A549 (cell line): ENCODE measurements at regions not wholly inside any gene's neighbourhood (a gene's known extent, or its start where the extent isn't known, plus 50 kb on each side); places are given as distances from the start of the nearest gene placed in this dataset.

Experiments used
- ATAC-seq, 2 experiments: fragments of 200-7000 bp in 1 of 2; fragments of >200 bp in 1 of 2; cut with Nextera tagmentation in 1 of 2; cut with Tn5 transposase in 1 of 2; 3 replicates each; pipeline versions ENCODE4 v1.8.0 to v1.9.1; 2018 to 2020; ENCODE audit warnings: mild to moderate bottlenecking in 1 of 2, moderate library complexity in 1 of 2
- CTCF ChIA-PET: fragments of 300-600 bp; sonication (Branson Sonifier 250); formaldehyde crosslinking; extraction: SDS; loops from one replicate; lab custom pipeline; 2021; ENCODE audit warnings: antibody characterized with exemption, inconsistent platforms; lab: Yijun Ruan, JAX
- POLR2A ChIA-PET: fragments of 350-600 bp; formaldehyde crosslinking; extraction: SDS; loops from one replicate; lab custom pipeline; 2021; ENCODE audit warnings: antibody characterized with exemption, inconsistent platforms; lab: Yijun Ruan, JAX
- DNase-seq, 2 experiments: peaks; one replicate each; pipeline versions ENCODE4 v3.0.0 to v3.0.0-alpha.2; 2011 to 2016; ENCODE audit warnings: low read depth in 1 of 2, low spot score in 1 of 2
- FAIRE-seq: peaks from 2 replicates; lab custom pipeline; 2011; peaks lifted over from hg19 to GRCh38; lab: Jason Lieb, UNC
- H3K27ac ChIP-seq, 2 experiments: fragments of >200 bp; sonication (Bioruptor Twin); formaldehyde crosslinking; 3 replicates each; pipeline ENCODE4 v1.5.1; 2016 to 2017
- H3K4me1 ChIP-seq: fragments of >200 bp; sonication (Bioruptor Twin); formaldehyde crosslinking; 3 replicates; pipeline ENCODE4 v1.6.1; 2016
- H3K4me2 ChIP-seq: fragments of >200 bp; sonication (Bioruptor Twin); formaldehyde crosslinking; 3 replicates; pipeline ENCODE4 v1.6.1; 2016
- H3K4me3 ChIP-seq: fragments of >200 bp; sonication (Bioruptor Twin); formaldehyde crosslinking; 3 replicates; pipeline ENCODE4 v1.5.1; 2016
- H3K9me3 ChIP-seq: fragments of >200 bp; sonication (Bioruptor Twin); formaldehyde crosslinking; 3 replicates; pipeline ENCODE4 v1.6.1; 2016
- CBX8 ChIP-seq: fragments of 200-600 bp; sonication (generic); IDR thresholded peaks from 2 replicates; pipeline ENCODE4 v1.6.1; 2016
- CHD2 ChIP-seq: fragments of 150-350 bp; IDR thresholded peaks from 2 replicates; pipeline ENCODE4 v1.6.1; 2014; ENCODE audit warnings: low read length; ENCODE audit not compliant: partially characterized antibody
- EHF ChIP-seq: fragments of 250-450 bp; sonication (Bioruptor Pico); IDR thresholded peaks from 2 replicates; pipeline ENCODE4 v1.5.0; 2020; ENCODE audit warnings: mild to moderate bottlenecking
- ESRRA ChIP-seq: fragments of 150-350 bp; IDR thresholded peaks from 2 replicates; pipeline ENCODE4 v1.6.1; 2014; ENCODE audit warnings: mild to moderate bottlenecking, low read length, borderline replicate concordance
- GATA3 ChIP-seq: IDR thresholded peaks from 2 replicates; pipeline ENCODE4 v1.6.1; 2012; ENCODE audit warnings: borderline replicate concordance
- HOXA7 ChIP-seq: fragments of 250-450 bp; sonication (Bioruptor Pico); IDR thresholded peaks from 2 replicates; pipeline ENCODE4 v1.5.0; 2020; ENCODE audit warnings: mild to moderate bottlenecking, moderate library complexity
- HOXB13 ChIP-seq: fragments of 250-450 bp; sonication (Bioruptor Pico); IDR thresholded peaks from 2 replicates; pipeline ENCODE4 v1.5.0; 2020; ENCODE audit warnings: low read depth, mild to moderate bottlenecking, moderate library complexity
- HOXB5 ChIP-seq: fragments of 250-450 bp; sonication (Bioruptor Pico); IDR thresholded peaks from 2 replicates; pipeline ENCODE4 v1.5.0; 2020; ENCODE audit warnings: mild to moderate bottlenecking, moderate library complexity
- KDM1A ChIP-seq: fragments of 200-600 bp; sonication (generic); IDR thresholded peaks from 2 replicates; pipeline ENCODE4 v1.6.1; 2016; ENCODE audit warnings: low read depth, mild to moderate bottlenecking
- KDM5A ChIP-seq: fragments of 200-600 bp; sonication (generic); IDR thresholded peaks from 2 replicates; pipeline ENCODE4 v1.6.1; 2016; ENCODE audit warnings: antibody characterized with exemption, mild to moderate bottlenecking
- MAFK ChIP-seq: fragments of 450-650 bp; IDR thresholded peaks from 2 replicates; pipeline ENCODE4 v1.6.1; 2014; ENCODE audit not compliant: partially characterized antibody
- MAX ChIP-seq: IDR thresholded peaks from 2 replicates; pipeline ENCODE4 v1.6.1; 2012
- POLR2A ChIP-seq: IDR thresholded peaks from 2 replicates; pipeline ENCODE4 v1.6.1; 2012; ENCODE audit warnings: mild to moderate bottlenecking, low read length
- POLR2AphosphoS2 ChIP-seq: conservative IDR thresholded peaks from 2 replicates; pipeline ENCODE4 v1.6.1; 2012; ENCODE audit warnings: low read length, improper control_type of control experiment, inconsistent platforms
- RFX5 ChIP-seq: fragments of 450-650 bp; IDR thresholded peaks from 2 replicates; pipeline ENCODE4 v1.7.1; 2014; ENCODE audit warnings: antibody characterized with exemption, mild to moderate bottlenecking, moderate library complexity
- TP53 ChIP-seq: fragments of 250-450 bp; sonication (Bioruptor Pico); IDR thresholded peaks from 2 replicates; pipeline ENCODE4 v1.5.0; 2021; ENCODE audit warnings: mild to moderate bottlenecking, moderate library complexity
- ZNF302 ChIP-seq: fragments of 250-450 bp; sonication (Bioruptor Pico); IDR thresholded peaks from 2 replicates; pipeline ENCODE4 v1.9.0; 2021; ENCODE audit warnings: inconsistent platforms, mild to moderate bottlenecking, moderate library complexity
- ZSCAN20 ChIP-seq: fragments of 250-450 bp; sonication (Bioruptor Pico); IDR thresholded peaks from 2 replicates; pipeline ENCODE4 v1.8.0; 2022; ENCODE audit warnings: mild to moderate bottlenecking, moderate library complexity
- WGBS: methylation state at CpG from one replicate; pipeline ENCODE4 v1.1.6; 2017; ENCODE audit errors: missing lambda C conversion rate; 5-methylcytosine and 5-hydroxymethylcytosine counted together
- TF ChIP-seq, protein P1 (sequence below): IDR thresholded peaks from 2 replicates; pipeline ENCODE4 v1.6.1; 2012
- TF ChIP-seq, protein P2 (sequence below): fragments of >200 bp; sonication (Bioruptor Twin); formaldehyde crosslinking; IDR thresholded peaks from 2 replicates; pipeline ENCODE4 v1.6.1; 2016
- TF ChIP-seq, protein P3 (sequence below): fragments of 450-650 bp; IDR thresholded peaks from 2 replicates; pipeline ENCODE4 v1.6.1; 2014; ENCODE audit warnings: antibody characterized with exemption
- TF ChIP-seq, protein P4 (sequence below): fragments of >200 bp; sonication (Bioruptor Twin); formaldehyde crosslinking; IDR thresholded peaks from 3 replicates; pipeline ENCODE4 v1.6.1; 2016
- TF ChIP-seq, protein P5 (sequence below): fragments of >200 bp; sonication (Bioruptor Twin); formaldehyde crosslinking; IDR thresholded peaks from 3 replicates; pipeline ENCODE4 v1.5.1; 2016

- H3K4me3 ChIP-seq = no peak overlapping the region
- H3K9me3 ChIP-seq = peaks cover 2% of the 10 kb centered on the region; the same call in 1 of the 3 replicates
- FAIRE-seq (no peak), DNase-seq (no peak), ATAC-seq (no peak)
- ChIA-PET POLR2A (no interaction called here), CTCF (no interaction called here)
- no peak overlapping the region for H3K27ac ChIP-seq
- H3K4me2 ChIP-seq = no peak overlapping the region
- TF ChIP-seq, protein P1, sequence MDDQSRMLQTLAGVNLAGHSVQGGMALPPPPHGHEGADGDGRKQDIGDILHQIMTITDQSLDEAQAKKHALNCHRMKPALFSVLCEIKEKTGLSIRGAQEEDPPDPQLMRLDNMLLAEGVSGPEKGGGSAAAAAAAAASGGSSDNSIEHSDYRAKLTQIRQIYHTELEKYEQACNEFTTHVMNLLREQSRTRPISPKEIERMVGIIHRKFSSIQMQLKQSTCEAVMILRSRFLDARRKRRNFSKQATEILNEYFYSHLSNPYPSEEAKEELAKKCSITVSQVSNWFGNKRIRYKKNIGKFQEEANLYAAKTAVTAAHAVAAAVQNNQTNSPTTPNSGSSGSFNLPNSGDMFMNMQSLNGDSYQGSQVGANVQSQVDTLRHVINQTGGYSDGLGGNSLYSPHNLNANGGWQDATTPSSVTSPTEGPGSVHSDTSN = no peak
- TF ChIP-seq ZSCAN20 = no peak
- no peak for TF ChIP-seq ESRRA
- TF ChIP-seq MAX = no peak
- TF ChIP-seq CBX8 = no peak
- TF ChIP-seq, protein P2, sequence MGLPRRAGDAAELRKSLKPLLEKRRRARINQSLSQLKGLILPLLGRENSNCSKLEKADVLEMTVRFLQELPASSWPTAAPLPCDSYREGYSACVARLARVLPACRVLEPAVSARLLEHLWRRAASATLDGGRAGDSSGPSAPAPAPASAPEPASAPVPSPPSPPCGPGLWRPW = no peak
- TF ChIP-seq, protein P3, sequence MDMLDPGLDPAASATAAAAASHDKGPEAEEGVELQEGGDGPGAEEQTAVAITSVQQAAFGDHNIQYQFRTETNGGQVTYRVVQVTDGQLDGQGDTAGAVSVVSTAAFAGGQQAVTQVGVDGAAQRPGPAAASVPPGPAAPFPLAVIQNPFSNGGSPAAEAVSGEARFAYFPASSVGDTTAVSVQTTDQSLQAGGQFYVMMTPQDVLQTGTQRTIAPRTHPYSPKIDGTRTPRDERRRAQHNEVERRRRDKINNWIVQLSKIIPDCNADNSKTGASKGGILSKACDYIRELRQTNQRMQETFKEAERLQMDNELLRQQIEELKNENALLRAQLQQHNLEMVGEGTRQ = no peak
- TF ChIP-seq HOXB5 (CRISPR knock-in tag) = no peak
- 25% methylated on average over 4 of the region's 4 CpGs for WGBS
- no peaks in the 10 kb centered on the region for H3K4me1 ChIP-seq
These were observed 111.4 kb upstream of the ZEB1 start for GRCh38 chr10:31207636-31208035.

- no peak for FAIRE-seq
- CTCF ChIA-PET = no interaction called here
- H3K4me2 ChIP-seq = no peak overlapping the region
- TF ChIP-seq, protein P3 = no peak
- TF ChIP-seq EHF (CRISPR knock-in tag) (no peak), KDM1A (no peak), HOXA7 (CRISPR knock-in tag) (no peak), HOXB13 (CRISPR knock-in tag) (no peak), MAFK (no peak), GATA3 (no peak), ZSCAN20 (no peak), ZNF302 (CRISPR knock-in tag) (no peak), POLR2A (no peak), RFX5 (no peak), POLR2AphosphoS2 (no peak), CHD2 (no peak), HOXB5 (CRISPR knock-in tag) (no peak), TP53 (CRISPR knock-in tag) (no peak), KDM5A (no peak)
- TF ChIP-seq, protein P4, sequence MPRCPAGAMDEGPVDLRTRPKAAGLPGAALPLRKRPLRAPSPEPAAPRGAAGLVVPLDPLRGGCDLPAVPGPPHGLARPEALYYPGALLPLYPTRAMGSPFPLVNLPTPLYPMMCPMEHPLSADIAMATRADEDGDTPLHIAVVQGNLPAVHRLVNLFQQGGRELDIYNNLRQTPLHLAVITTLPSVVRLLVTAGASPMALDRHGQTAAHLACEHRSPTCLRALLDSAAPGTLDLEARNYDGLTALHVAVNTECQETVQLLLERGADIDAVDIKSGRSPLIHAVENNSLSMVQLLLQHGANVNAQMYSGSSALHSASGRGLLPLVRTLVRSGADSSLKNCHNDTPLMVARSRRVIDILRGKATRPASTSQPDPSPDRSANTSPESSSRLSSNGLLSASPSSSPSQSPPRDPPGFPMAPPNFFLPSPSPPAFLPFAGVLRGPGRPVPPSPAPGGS = no peak
- TF ChIP-seq, protein P5, sequence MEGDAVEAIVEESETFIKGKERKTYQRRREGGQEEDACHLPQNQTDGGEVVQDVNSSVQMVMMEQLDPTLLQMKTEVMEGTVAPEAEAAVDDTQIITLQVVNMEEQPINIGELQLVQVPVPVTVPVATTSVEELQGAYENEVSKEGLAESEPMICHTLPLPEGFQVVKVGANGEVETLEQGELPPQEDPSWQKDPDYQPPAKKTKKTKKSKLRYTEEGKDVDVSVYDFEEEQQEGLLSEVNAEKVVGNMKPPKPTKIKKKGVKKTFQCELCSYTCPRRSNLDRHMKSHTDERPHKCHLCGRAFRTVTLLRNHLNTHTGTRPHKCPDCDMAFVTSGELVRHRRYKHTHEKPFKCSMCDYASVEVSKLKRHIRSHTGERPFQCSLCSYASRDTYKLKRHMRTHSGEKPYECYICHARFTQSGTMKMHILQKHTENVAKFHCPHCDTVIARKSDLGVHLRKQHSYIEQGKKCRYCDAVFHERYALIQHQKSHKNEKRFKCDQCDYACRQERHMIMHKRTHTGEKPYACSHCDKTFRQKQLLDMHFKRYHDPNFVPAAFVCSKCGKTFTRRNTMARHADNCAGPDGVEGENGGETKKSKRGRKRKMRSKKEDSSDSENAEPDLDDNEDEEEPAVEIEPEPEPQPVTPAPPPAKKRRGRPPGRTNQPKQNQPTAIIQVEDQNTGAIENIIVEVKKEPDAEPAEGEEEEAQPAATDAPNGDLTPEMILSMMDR = no peak
- TF ChIP-seq, protein P1 = no peak
- H3K9me3 ChIP-seq = peaks cover 2% of the 10 kb centered on the region; the same call in 1 of the 3 replicates
- no peak for DNase-seq
- no peak overlapping the region for H3K4me3 ChIP-seq
- POLR2A ChIA-PET = no interaction called here
- H3K27ac ChIP-seq = no peak overlapping the region
- H3K4me1 ChIP-seq = no peaks in the 10 kb centered on the region
- no peak for ATAC-seq
- WGBS = 76% methylated on average over 7 of the region's 7 CpGs
These were observed 109.5 kb upstream of the ZEB1 start for GRCh38 chr10:31209478-31209877.
